ENCODE measurements at regions not wholly inside any gene's neighbourhood (a gene's known extent, or its start where the extent isn't known, plus 50 kb on each side); places are given as distances from the start of the nearest gene placed in this dataset.

DNA sequence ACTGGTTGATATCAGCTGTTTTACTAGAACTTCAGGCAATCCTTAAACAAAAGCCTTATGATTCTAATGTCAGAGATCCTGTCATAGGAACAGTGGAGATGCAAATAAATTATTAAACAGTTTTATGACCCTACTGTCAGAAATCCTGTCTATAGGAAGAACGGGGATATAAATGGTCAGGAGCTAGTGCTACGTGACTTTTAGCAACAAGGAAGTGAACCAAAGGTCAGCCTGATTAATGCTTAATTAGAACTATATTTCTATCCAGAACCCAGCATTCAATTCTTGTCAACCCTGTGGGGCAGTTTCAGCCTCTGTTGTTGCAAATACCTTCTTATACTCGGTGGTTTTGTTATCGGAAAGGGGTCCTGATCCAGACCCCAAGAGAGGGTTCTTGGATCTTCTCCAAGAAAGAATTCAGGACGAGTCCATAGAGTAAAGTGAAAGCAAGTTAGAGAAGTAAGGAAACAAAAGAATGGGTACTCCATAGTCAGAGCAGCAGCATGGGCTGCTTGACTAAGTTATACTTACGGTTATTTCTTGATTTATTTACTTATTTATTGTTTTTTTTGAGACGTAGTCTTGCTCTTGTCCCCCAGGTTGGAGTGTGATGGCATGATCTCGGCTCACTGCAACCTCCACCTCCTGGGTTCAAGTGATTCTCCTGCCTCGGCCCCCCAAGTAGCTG is 59.9 kb upstream of the RNU6-1 start:
- peaks cover 8% of the 10 kb centered on the region; the same call in 1 of the 2 replicates for H3K9me3 ChIP-seq (ENCODE audit: control insufficient read depth, insufficient read depth, low read length)
- no peaks in the 10 kb centered on the region for H3K79me2 ChIP-seq (ENCODE audit: control insufficient read depth, low read length)
- H3K36me3 ChIP-seq (ENCODE audit: control insufficient read depth, low read length), result no peaks in the 10 kb centered on the region
- no peaks in the 10 kb centered on the region for H3K9me2 ChIP-seq (replicated peaks; ENCODE audit: control insufficient read depth, low read length)
- H3K4me1 ChIP-seq (ENCODE audit: control insufficient read depth, low read length), result no peaks in the 10 kb centered on the region
- H3K4me3 ChIP-seq (ENCODE audit: low read length), result no peak overlapping the region
- no peak overlapping the region for H3K4me2 ChIP-seq (ENCODE audit: low read length)
- H3K27ac ChIP-seq (ENCODE audit: low read depth, low read length), result no peak overlapping the region
- H3K27me3 ChIP-seq (ENCODE audit: control insufficient read depth, low read length), result peaks cover 16% of the 10 kb centered on the region
- TF ChIP-seq EZH2phosphoT487 (IDR thresholded peaks at IDR 0.05; ENCODE audit: borderline replicate concordance, low read length), result no peak
- TF ChIP-seq, protein P1, sequence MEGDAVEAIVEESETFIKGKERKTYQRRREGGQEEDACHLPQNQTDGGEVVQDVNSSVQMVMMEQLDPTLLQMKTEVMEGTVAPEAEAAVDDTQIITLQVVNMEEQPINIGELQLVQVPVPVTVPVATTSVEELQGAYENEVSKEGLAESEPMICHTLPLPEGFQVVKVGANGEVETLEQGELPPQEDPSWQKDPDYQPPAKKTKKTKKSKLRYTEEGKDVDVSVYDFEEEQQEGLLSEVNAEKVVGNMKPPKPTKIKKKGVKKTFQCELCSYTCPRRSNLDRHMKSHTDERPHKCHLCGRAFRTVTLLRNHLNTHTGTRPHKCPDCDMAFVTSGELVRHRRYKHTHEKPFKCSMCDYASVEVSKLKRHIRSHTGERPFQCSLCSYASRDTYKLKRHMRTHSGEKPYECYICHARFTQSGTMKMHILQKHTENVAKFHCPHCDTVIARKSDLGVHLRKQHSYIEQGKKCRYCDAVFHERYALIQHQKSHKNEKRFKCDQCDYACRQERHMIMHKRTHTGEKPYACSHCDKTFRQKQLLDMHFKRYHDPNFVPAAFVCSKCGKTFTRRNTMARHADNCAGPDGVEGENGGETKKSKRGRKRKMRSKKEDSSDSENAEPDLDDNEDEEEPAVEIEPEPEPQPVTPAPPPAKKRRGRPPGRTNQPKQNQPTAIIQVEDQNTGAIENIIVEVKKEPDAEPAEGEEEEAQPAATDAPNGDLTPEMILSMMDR (IDR thresholded peaks at IDR 0.05; ENCODE audit: low read depth, low read length, poor library complexity, severe bottlenecking), result no peak
- H3F3A ChIP-seq (ENCODE audit: control insufficient read depth, insufficient read depth), result no peaks in the 10 kb centered on the region
- no peaks in the 10 kb centered on the region for H4K20me1 ChIP-seq (ENCODE audit: control insufficient read depth, insufficient read depth, low read depth, low read length)

- no peaks in the 10 kb centered on the region for H3K36me3 ChIP-seq (ENCODE audit: control insufficient read depth, low read length)
Observed at GRCh38 chr15:67900621-67901147, 60.8 kb upstream of the RNU6-1 start.

GRCh38 chr15:67901922-67902321 is 62.1 kb upstream of the RNU6-1 start:
- H3K27me3 ChIP-seq (ENCODE audit: control insufficient read depth, low read length), result peaks cover 16% of the 10 kb centered on the region
- H3F3A ChIP-seq (ENCODE audit: control insufficient read depth, insufficient read depth), result no peaks in the 10 kb centered on the region
- no peaks in the 10 kb centered on the region for H3K36me3 ChIP-seq (ENCODE audit: control insufficient read depth, low read length)
- no peak for TF ChIP-seq EZH2phosphoT487 (IDR thresholded peaks at IDR 0.05; ENCODE audit: borderline replicate concordance, low read length)
- TF ChIP-seq, protein P1 (IDR thresholded peaks at IDR 0.05; ENCODE audit: low read depth, low read length, poor library complexity, severe bottlenecking), result no peak
- H3K4me2 ChIP-seq (ENCODE audit: low read length), result no peak overlapping the region
- H3K4me1 ChIP-seq (ENCODE audit: control insufficient read depth, low read length), result no peaks in the 10 kb centered on the region
- H3K9me3 ChIP-seq (ENCODE audit: control insufficient read depth, insufficient read depth, low read length), result no peaks in the 10 kb centered on the region
- H3K27ac ChIP-seq (ENCODE audit: low read depth, low read length), result no peak overlapping the region
- H3K4me3 ChIP-seq (ENCODE audit: low read length), result no peak overlapping the region
- H4K20me1 ChIP-seq (ENCODE audit: control insufficient read depth, insufficient read depth, low read depth, low read length), result no peaks in the 10 kb centered on the region
- H3K79me2 ChIP-seq (ENCODE audit: control insufficient read depth, low read length), result no peaks in the 10 kb centered on the region
- no peaks in the 10 kb centered on the region for H3K9me2 ChIP-seq (replicated peaks; ENCODE audit: control insufficient read depth, low read length)

More at GRCh38 chr15:67900621-67901147, 60.8 kb upstream of the RNU6-1 start:
- TF ChIP-seq, protein P1 (IDR thresholded peaks at IDR 0.05; ENCODE audit: low read depth, low read length, poor library complexity, severe bottlenecking), result no peak
- TF ChIP-seq EZH2phosphoT487 (IDR thresholded peaks at IDR 0.05; ENCODE audit: borderline replicate concordance, low read length), result no peak
- no peaks in the 10 kb centered on the region for H3F3A ChIP-seq (ENCODE audit: control insufficient read depth, insufficient read depth)
- H3K79me2 ChIP-seq (ENCODE audit: control insufficient read depth, low read length), result no peaks in the 10 kb centered on the region
- H3K9me2 ChIP-seq (replicated peaks; ENCODE audit: control insufficient read depth, low read length), result no peaks in the 10 kb centered on the region
- H3K27ac ChIP-seq (ENCODE audit: low read depth, low read length), result no peak overlapping the region
- H3K9me3 ChIP-seq (ENCODE audit: control insufficient read depth, insufficient read depth, low read length), result peaks cover 7% of the 10 kb centered on the region; the same call in 1 of the 2 replicates
- no peaks in the 10 kb centered on the region for H4K20me1 ChIP-seq (ENCODE audit: control insufficient read depth, insufficient read depth, low read depth, low read length)
- H3K27me3 ChIP-seq (ENCODE audit: control insufficient read depth, low read length), result peaks cover 16% of the 10 kb centered on the region
- no peak overlapping the region for H3K4me2 ChIP-seq (ENCODE audit: low read length)
- H3K4me3 ChIP-seq (ENCODE audit: low read length), result no peak overlapping the region
- H3K4me1 ChIP-seq (ENCODE audit: control insufficient read depth, low read length), result no peaks in the 10 kb centered on the region
